CD4-positive, alpha-beta T cell (primary cell): ENCODE measurements at regions not wholly inside any gene's neighbourhood (a gene's known extent, or its start where the extent isn't known, plus 50 kb on each side); places are given as distances from the start of the nearest gene placed in this dataset.

Experiments used
- ATAC-seq: fragments of 200-7000 bp; cut with Tn5 transposase; one replicate; pipeline ENCODE4 v1.10.0; 2022; ENCODE audit warnings: mild to moderate bottlenecking; ENCODE audit not compliant: poor library complexity
- CTCF ChIA-PET: fragments of 350-600 bp; sonication (Branson Sonifier 250); formaldehyde crosslinking; loops from one replicate; lab custom pipeline; 2021; ENCODE audit warnings: antibody characterized with exemption, inconsistent platforms; lab: Charles Lee
- POLR2A ChIA-PET: fragments of 350-600 bp; sonication (Branson Sonifier 250); formaldehyde crosslinking; loops from one replicate; lab custom pipeline; 2021; ENCODE audit warnings: antibody characterized with exemption, inconsistent platforms; lab: Charles Lee
- DNase-seq, 14 experiments: peaks; one replicate each; pipeline ENCODE4 v3.0.0-alpha.2; 2013 to 2020; ENCODE audit warnings: mixed read lengths in 2 of 14
- H3K27ac ChIP-seq, 2 donors: one replicate each; pipeline versions ENCODE4 v1.5.1 to v1.7.0; 2013; ENCODE audit warnings: low read length in 2 of 2, low read depth in 1 of 2, mild to moderate bottlenecking in 1 of 2
- H3K27me3 ChIP-seq, 2 experiments: 1 replicate in 1 of 2; 2 replicates in 1 of 2; pipeline versions ENCODE4 v1.6.1 to v1.7.0; 2013; ENCODE audit warnings: low read length in 2 of 2, control low read depth in 1 of 2, mild to moderate bottlenecking in 1 of 2, moderate library complexity in 1 of 2; ENCODE audit not compliant: insufficient read depth in 2 of 2, control insufficient read depth in 1 of 2
- H3K36me3 ChIP-seq: one replicate; pipeline ENCODE4 v1.6.1; 2013; ENCODE audit warnings: low read length, control low read depth; ENCODE audit not compliant: insufficient read depth
- H3K4me1 ChIP-seq: one replicate; pipeline ENCODE4 v1.6.1; 2013; ENCODE audit warnings: low read length, control low read depth; ENCODE audit not compliant: insufficient read depth
- H3K4me3 ChIP-seq: one replicate; pipeline ENCODE4 v1.5.1; 2013; ENCODE audit warnings: mild to moderate bottlenecking, low read length, moderate library complexity
- H3K9me3 ChIP-seq, 2 experiments: 1 replicate in 1 of 2; 2 replicates in 1 of 2; pipeline versions ENCODE4 v1.6.1 to v1.7.0; 2013; ENCODE audit warnings: low read length in 2 of 2, mild to moderate bottlenecking in 2 of 2, control low read depth in 1 of 2, moderate library complexity in 1 of 2; ENCODE audit not compliant: control insufficient read depth in 1 of 2, insufficient read depth in 1 of 2
- H3K27ac Mint-ChIP-seq: one replicate; pipeline ENCODE4 v1.8.0; 2020; ENCODE audit warnings: mixed read lengths
- H3K27me3 Mint-ChIP-seq: one replicate; pipeline ENCODE4 v1.8.0; 2021; ENCODE audit warnings: mixed read lengths
- H3K36me3 Mint-ChIP-seq: one replicate; pipeline ENCODE4 v1.8.0; 2021; ENCODE audit warnings: low read depth, mixed read lengths
- H3K4me1 Mint-ChIP-seq: one replicate; pipeline ENCODE4 v1.8.0; 2021; ENCODE audit warnings: low read depth, mixed read lengths
- H3K4me3 Mint-ChIP-seq: one replicate; pipeline ENCODE4 v1.8.0; 2020; ENCODE audit warnings: mild to moderate bottlenecking, mixed read lengths
- H3K9me3 Mint-ChIP-seq: one replicate; pipeline ENCODE4 v1.8.0; 2020; ENCODE audit warnings: mixed read lengths
- CTCF ChIP-seq: fragments of 200-600 bp; IDR thresholded peaks from one replicate; pipeline ENCODE4 v1.8.0; 2022; ENCODE audit warnings: antibody characterized with exemption, mild to moderate bottlenecking
- intact Hi-C, 2 experiments: fragments of 100-400 bp; cut with DNase I in 1 of 2; cut with micrococcal nuclease in 1 of 2; formaldehyde crosslinking; loops; one replicate each; pipeline versions ENCODE4 v1.15.1 to v1.9.0; 2023 to 2025; cut with DNase I, micrococcal nuclease

- no peak overlapping the region for H3K4me3 ChIP-seq
- ATAC-seq (no peak), DNase-seq (no peak)
- POLR2A ChIA-PET = no interaction called here
- H3K4me1 Mint-ChIP-seq = no peaks in the 10 kb centered on the region
- no peaks in the 10 kb centered on the region for H3K9me3 Mint-ChIP-seq
- intact Hi-C loops = loop anchor here (10.0 kb wide), 2 partner anchors 336 to 406 kb away; no protein-coding TSS in a partner anchor
- H3K36me3 ChIP-seq = no peaks in the 10 kb centered on the region
- no peaks in the 10 kb centered on the region for H3K27me3 Mint-ChIP-seq
- CTCF ChIA-PET = interaction anchor here (0.5 kb wide), 1 partner anchor 312 kb away, joined by 3 read pairs; no protein-coding TSS in a partner anchor
- H3K9me3 ChIP-seq = no peaks in the 10 kb centered on the region
- H3K27ac Mint-ChIP-seq = no peak overlapping the region
- no peaks in the 10 kb centered on the region for H3K27me3 ChIP-seq
- peaks cover 24% of the 10 kb centered on the region for H3K36me3 Mint-ChIP-seq
- H3K4me3 Mint-ChIP-seq = no peak overlapping the region
- H3K27ac ChIP-seq = no peak overlapping the region
- no peak for TF ChIP-seq CTCF
- H3K4me1 ChIP-seq = no peaks in the 10 kb centered on the region
Observed at GRCh38 chr22:25369041-25369440, 149.6 kb downstream of the CRYBB2 start.

GRCh38 chr22:25370322-25370721, 150.9 kb downstream of the CRYBB2 start:
- no peaks in the 10 kb centered on the region for H3K27me3 ChIP-seq
- Mint-ChIP-seq H3K4me1 (no peaks in the 10 kb centered on the region), H3K4me3 (no peak overlapping the region), H3K27me3 (no peaks in the 10 kb centered on the region), H3K36me3 (peaks cover 29% of the 10 kb centered on the region), H3K27ac (no peak overlapping the region), H3K9me3 (no peaks in the 10 kb centered on the region)
- DNase-seq (no peak), ATAC-seq (no peak)
- no peak overlapping the region for H3K4me3 ChIP-seq
- H3K36me3 ChIP-seq = peaks cover 3% of the 10 kb centered on the region
- no peak for TF ChIP-seq CTCF
- CTCF ChIA-PET = no interaction called here
- intact Hi-C loops = no loop called here
- no peak overlapping the region for H3K27ac ChIP-seq
- peaks cover 4% of the 10 kb centered on the region for H3K4me1 ChIP-seq
- POLR2A ChIA-PET = no interaction called here
- H3K9me3 ChIP-seq = no peaks in the 10 kb centered on the region

- no peak for ATAC-seq
Observed at GRCh38 chr22:25372000-25372595, 152.7 kb downstream of the CRYBB2 start.

More at GRCh38 chr22:25372000-25372595, 152.7 kb downstream of the CRYBB2 start:
- Mint-ChIP-seq H3K27ac (no peak overlapping the region), H3K27me3 (no peaks in the 10 kb centered on the region), H3K4me1 (no peaks in the 10 kb centered on the region), H3K4me3 (no peak overlapping the region), H3K36me3 (peaks cover 42% of the 10 kb centered on the region), H3K9me3 (no peaks in the 10 kb centered on the region)
- H3K9me3 ChIP-seq = no peaks in the 10 kb centered on the region
- no peaks in the 10 kb centered on the region for H3K27me3 ChIP-seq
- H3K36me3 ChIP-seq = peaks cover 8% of the 10 kb centered on the region
- peaks cover 4% of the 10 kb centered on the region for H3K4me1 ChIP-seq
- intact Hi-C loops = no loop called here
- no peak overlapping the region for H3K4me3 ChIP-seq
- DNase-seq = no peak
- H3K27ac ChIP-seq = no peak overlapping the region
- CTCF ChIA-PET = no interaction called here
- TF ChIP-seq CTCF = no peak
- POLR2A ChIA-PET = no interaction called here
